H1 (cell line): ENCODE measurements at regions not wholly inside any gene's neighbourhood (a gene's known extent, or its start where the extent isn't known, plus 50 kb on each side); places are given as distances from the start of the nearest gene placed in this dataset.

Source experiments
- CTCF ChIA-PET: fragments of 300-600 bp; sonication (Branson Sonifier 250); formaldehyde crosslinking; loops from one replicate; lab custom pipeline; 2021; ENCODE audit not compliant: partially characterized antibody; lab: Charles Lee
- POLR2A ChIA-PET: fragments of 300-600 bp; sonication (Branson Sonifier 250); formaldehyde crosslinking; loops from one replicate; lab custom pipeline; 2021; ENCODE audit warnings: inconsistent platforms; ENCODE audit not compliant: partially characterized antibody; lab: Charles Lee
- DNase-seq, 2 experiments: peaks; one replicate each; pipeline versions ENCODE4 v3.0.0 to v3.0.0-alpha.2; 2010 to 2022; ENCODE audit warnings: low spot score in 2 of 2, low read depth in 1 of 2, mixed read lengths in 1 of 2
- FAIRE-seq: peaks from 2 replicates; lab custom pipeline; 2011; peaks lifted over from hg19 to GRCh38; lab: Jason Lieb, UNC
- H2AFZ ChIP-seq: 2 replicates; pipeline ENCODE4 v1.8.1; 2012; ENCODE audit warnings: low read length, inconsistent platforms
- H2AK5ac ChIP-seq: 2 replicates; pipeline ENCODE4 v1.6.1; 2013; ENCODE audit warnings: low read depth, low read length
- H2BK120ac ChIP-seq: replicated peaks from 2 replicates; pipeline ENCODE3; 2013; ENCODE audit warnings: low read depth, low read length, inconsistent platforms
- H2BK12ac ChIP-seq: 2 replicates; pipeline ENCODE4 v1.6.1; 2013; ENCODE audit warnings: low read depth, low read length
- H2BK15ac ChIP-seq: 2 replicates; pipeline ENCODE4 v1.6.1; 2013; ENCODE audit warnings: low read length
- H2BK20ac ChIP-seq: 2 replicates; pipeline ENCODE4 v1.6.1; 2013; ENCODE audit warnings: low read length
- H2BK5ac ChIP-seq: 2 replicates; pipeline ENCODE4 v1.6.1; 2013; ENCODE audit warnings: low read depth, low read length
- H3K14ac ChIP-seq: 2 replicates; pipeline ENCODE4 v1.6.1; 2013; ENCODE audit warnings: inconsistent platforms; ENCODE audit not compliant: insufficient read length
- H3K18ac ChIP-seq: 2 replicates; pipeline ENCODE4 v1.6.1; 2013; ENCODE audit warnings: low read length; ENCODE audit errors: extremely low read depth
- H3K23ac ChIP-seq: 2 replicates; pipeline ENCODE4 v1.6.1; 2013; ENCODE audit warnings: inconsistent platforms; ENCODE audit not compliant: insufficient read length
- H3K23me2 ChIP-seq: 2 replicates; pipeline ENCODE4 v1.6.1; 2013; ENCODE audit warnings: low read depth, low read length
- H3K27ac ChIP-seq: 2 replicates; pipeline ENCODE4 v1.6.1; 2011; ENCODE audit warnings: low read depth, low read length, inconsistent platforms
- H3K27me3 ChIP-seq, 4 experiments: replicated peaks in 1 of 4; 1 replicate in 1 of 4; 2 replicates in 3 of 4; pipeline versions ENCODE4 v1.6.1 to v1.8.1; 2011 to 2013; ENCODE audit warnings: low read length in 3 of 4, mild to moderate bottlenecking in 3 of 4, inconsistent platforms in 2 of 4, mixed read lengths in 2 of 4, moderate library complexity in 1 of 4; ENCODE audit not compliant: control insufficient read depth in 3 of 4, insufficient read depth in 3 of 4; ENCODE audit errors: extremely low read depth in 1 of 4
- H3K36me3 ChIP-seq, 4 experiments: 2 replicates each; pipeline versions ENCODE4 v1.6.1 to v1.8.1; 2011 to 2013; ENCODE audit warnings: mild to moderate bottlenecking in 4 of 4, low read length in 3 of 4, moderate library complexity in 2 of 4, control low read depth in 1 of 4, inconsistent platforms in 1 of 4; ENCODE audit not compliant: insufficient read depth in 4 of 4, control insufficient read depth in 2 of 4
- H3K4ac ChIP-seq: replicated peaks from 2 replicates; pipeline ENCODE3; 2013; ENCODE audit warnings: low read length, low read depth, mixed read lengths, inconsistent platforms; ENCODE audit not compliant: insufficient read length
- H3K4me1 ChIP-seq, 4 experiments: replicated peaks in 1 of 4; 1 replicate in 1 of 4; 2 replicates in 3 of 4; pipeline versions ENCODE4 v1.6.1 to v1.8.1; 2011 to 2013; ENCODE audit warnings: low read length in 3 of 4, inconsistent platforms in 2 of 4, mixed read lengths in 1 of 4; ENCODE audit not compliant: insufficient read depth in 4 of 4, control insufficient read depth in 3 of 4
- H3K4me2 ChIP-seq, 2 experiments: 2 replicates each; pipeline versions ENCODE4 v1.6.1 to v1.8.1; 2011 to 2013; ENCODE audit warnings: low read depth in 2 of 2, low read length in 2 of 2, control low read depth in 1 of 2, inconsistent platforms in 1 of 2, mild to moderate bottlenecking in 1 of 2; ENCODE audit not compliant: insufficient read depth in 1 of 2
- H3K4me3 ChIP-seq, 4 experiments: fragments of 200-600, 300-600 bp in 1 of 4; sonication (generic), shearing (Covaris generic), sonication (Bioruptor Twin) in 1 of 4; 2 replicates each; pipeline versions ENCODE4 v1.5.1 to v1.8.1; 2011 to 2016; ENCODE audit warnings: low read length in 4 of 4, low read depth in 3 of 4, control low read depth in 2 of 4, inconsistent platforms in 2 of 4, mild to moderate bottlenecking in 2 of 4, mixed read lengths in 1 of 4, moderate library complexity in 1 of 4; ENCODE audit not compliant: insufficient read depth in 2 of 4; ENCODE audit errors: extremely low read depth in 1 of 4
- H3K56ac ChIP-seq: replicated peaks from 2 replicates; pipeline ENCODE3; 2013; ENCODE audit warnings: low read depth, mild to moderate bottlenecking, mixed read lengths, low read length, inconsistent platforms; ENCODE audit not compliant: insufficient read length
- H3K79me1 ChIP-seq: 2 replicates; pipeline ENCODE4 v1.6.1; 2013; ENCODE audit warnings: low read depth, low read length, control low read depth
- H3K79me2 ChIP-seq, 2 experiments: 2 replicates each; pipeline versions ENCODE4 v1.6.1 to v1.8.1; 2012 to 2013; ENCODE audit warnings: low read length in 2 of 2, mild to moderate bottlenecking in 2 of 2, inconsistent platforms in 1 of 2; ENCODE audit not compliant: insufficient read depth in 2 of 2, control insufficient read depth in 1 of 2
- H3K9ac ChIP-seq, 4 experiments: replicated peaks in 1 of 4; 1 replicate in 1 of 4; 2 replicates in 3 of 4; pipeline versions ENCODE4 v1.6.1 to v1.8.1; 2011 to 2013; ENCODE audit warnings: low read depth in 3 of 4, low read length in 3 of 4, control low read depth in 2 of 4, mild to moderate bottlenecking in 2 of 4, moderate library complexity in 2 of 4, inconsistent platforms in 1 of 4; ENCODE audit errors: extremely low read depth in 1 of 4
- H3K9me3 ChIP-seq, 2 experiments: 2 replicates each; pipeline versions ENCODE4 v1.6.1 to v1.8.1; 2012 to 2013; ENCODE audit warnings: mild to moderate bottlenecking in 2 of 2, moderate library complexity in 2 of 2, control low read depth in 1 of 2, inconsistent platforms in 1 of 2, low read depth in 1 of 2, low read length in 1 of 2, mixed read lengths in 1 of 2; ENCODE audit not compliant: insufficient read depth in 2 of 2
- H4K20me1 ChIP-seq, 2 experiments: replicated peaks in 1 of 2; 2 replicates each; pipeline versions ENCODE3 to v1.8.1; 2011 to 2013; ENCODE audit warnings: inconsistent platforms in 2 of 2, low read length in 2 of 2, mild to moderate bottlenecking in 1 of 2; ENCODE audit not compliant: insufficient read depth in 2 of 2, control insufficient read depth in 1 of 2
- H4K5ac ChIP-seq: 2 replicates; pipeline ENCODE4 v1.6.1; 2013; ENCODE audit warnings: low read length, low read depth, mixed read lengths, inconsistent platforms; ENCODE audit not compliant: insufficient read length
- H4K8ac ChIP-seq: 2 replicates; pipeline ENCODE4 v1.8.0; 2013; ENCODE audit warnings: mild to moderate bottlenecking, moderate library complexity, low read length, inconsistent platforms; ENCODE audit not compliant: insufficient read depth; ENCODE audit errors: extremely low read depth
- H4K91ac ChIP-seq: replicated peaks from 2 replicates; pipeline ENCODE3; 2013; ENCODE audit warnings: low read length, mixed read lengths, inconsistent platforms; ENCODE audit not compliant: insufficient read length
- BCL11A ChIP-seq, 2 experiments: IDR thresholded peaks; one replicate each; pipeline ENCODE4 v1.6.1; 2011; ENCODE audit warnings: low read depth in 2 of 2, low read length in 2 of 2, mild to moderate bottlenecking in 2 of 2
- E2F6 ChIP-seq: IDR thresholded peaks from 2 replicates; pipeline ENCODE4 v1.6.1; 2012; ENCODE audit warnings: inconsistent platforms
- EGR1 ChIP-seq: IDR thresholded peaks from 2 replicates; pipeline ENCODE4 v1.6.1; 2011; ENCODE audit warnings: low read depth, low read length, borderline replicate concordance
- EP300 ChIP-seq, 2 experiments: IDR thresholded peaks; 1 replicate in 1 of 2; 2 replicates in 1 of 2; pipeline ENCODE4 v1.6.1; 2011 to 2012; ENCODE audit warnings: low read depth in 2 of 2, low read length in 2 of 2, mild to moderate bottlenecking in 2 of 2, borderline replicate concordance in 1 of 2, inconsistent platforms in 1 of 2, moderate library complexity in 1 of 2
- GTF2F1 ChIP-seq: IDR thresholded peaks from 2 replicates; pipeline ENCODE4 v1.6.1; 2012; ENCODE audit warnings: low read depth, low read length, improper control_type of control experiment, borderline replicate concordance
- NANOG ChIP-seq: IDR thresholded peaks from 2 replicates; pipeline ENCODE4 v1.6.1; 2011; ENCODE audit warnings: low read length, low read depth, mild to moderate bottlenecking, inconsistent platforms; ENCODE audit not compliant: insufficient read depth, poor library complexity, severe bottlenecking
- PHF8 ChIP-seq: fragments of 200-600 bp; sonication (generic); conservative IDR thresholded peaks from 2 replicates; pipeline ENCODE4 v1.7.1; 2012; ENCODE audit warnings: low read depth, mild to moderate bottlenecking, inconsistent platforms, low read length, moderate library complexity
- POLR2A ChIP-seq, 2 experiments: IDR thresholded peaks; 1 replicate in 1 of 2; 2 replicates in 1 of 2; pipeline ENCODE4 v1.6.1; 2011; ENCODE audit warnings: low read depth in 2 of 2, low read length in 2 of 2, mild to moderate bottlenecking in 2 of 2; ENCODE audit errors: control extremely low read depth in 1 of 2
- RAD21 ChIP-seq, 2 experiments: IDR thresholded peaks in 1 of 2; conservative IDR thresholded peaks in 1 of 2; 2 replicates each; pipeline ENCODE4 v1.6.1; 2011; ENCODE audit warnings: low read depth in 2 of 2, low read length in 2 of 2, improper control_type of control experiment in 1 of 2, inconsistent platforms in 1 of 2, mild to moderate bottlenecking in 1 of 2, moderate library complexity in 1 of 2
- RBBP5 ChIP-seq: IDR thresholded peaks from 2 replicates; pipeline ENCODE4 v1.7.1; 2012; ENCODE audit warnings: low read depth, mild to moderate bottlenecking, inconsistent platforms, low read length, moderate library complexity, borderline replicate concordance
- RXRA ChIP-seq: IDR thresholded peaks from 2 replicates; pipeline ENCODE4 v1.6.1; 2011; ENCODE audit warnings: low read depth, mild to moderate bottlenecking, low read length, moderate library complexity; ENCODE audit not compliant: insufficient read depth
- TAF1 ChIP-seq: IDR thresholded peaks from 2 replicates; pipeline ENCODE4 v1.6.1; 2011; ENCODE audit warnings: mild to moderate bottlenecking, low read depth, low read length

GRCh38 chr2:143830476-143830875 lies 689.4 kb downstream of the ZEB2 start:
- no peaks in the 10 kb centered on the region for H3K79me1 ChIP-seq
- CTCF ChIA-PET = interaction anchor here (1.5 kb wide), 1 partner anchor 11 kb away, joined by 7 read pairs; no protein-coding TSS in a partner anchor
- no peaks in the 10 kb centered on the region for H3K27me3 ChIP-seq
- no peak overlapping the region for H3K4me2 ChIP-seq
- no peak overlapping the region for H3K56ac ChIP-seq
- POLR2A ChIA-PET = no interaction called here
- no peak overlapping the region for H3K27ac ChIP-seq
- H4K8ac ChIP-seq = no peak overlapping the region
- TF ChIP-seq EGR1 (no peak), NANOG (no peak), TAF1 (no peak), BCL11A (IDR thresholded peaks at IDR 0.05; ENCODE audit: low read depth in 2 of 2, low read length in 2 of 2) (no peak), EP300 (IDR thresholded peaks at IDR 0.05; ENCODE audit: borderline replicate concordance in 1 of 2, low read depth in 2 of 2, low read length in 2 of 2) (no peak), GTF2F1 (no peak), RBBP5 (no peak), PHF8 (no peak), POLR2A (IDR thresholded peaks at IDR 0.05; ENCODE audit: control extremely low read depth in 1 of 2, low read depth in 2 of 2, low read length in 2 of 2) (no peak), E2F6 (no peak), RAD21 (IDR thresholded peaks at IDR 0.05 in 1 of 2, conservative IDR thresholded peaks at IDR 0.05 in 1 of 2; ENCODE audit: low read depth in 2 of 2, low read length in 2 of 2) (no peak), RXRA (no peak)
- no peak for DNase-seq
- H3K9me3 ChIP-seq = no peaks in the 10 kb centered on the region
- no peak overlapping the region for H2AFZ ChIP-seq
- H3K14ac ChIP-seq = no peak overlapping the region
- H4K91ac ChIP-seq = no peak overlapping the region
- no peak overlapping the region for H3K9ac ChIP-seq
- H2AK5ac ChIP-seq = no peak overlapping the region
- no peak overlapping the region for H2BK120ac ChIP-seq
- H4K20me1 ChIP-seq = no peaks in the 10 kb centered on the region
- peaks cover 0 to 12% (median 5%) of the 10 kb centered on the region in 4 experiments; a peak in 3 of 7 replicates for H3K4me1 ChIP-seq
- no peak overlapping the region for H3K4me3 ChIP-seq
- no peak overlapping the region for H3K23ac ChIP-seq
- H2BK15ac ChIP-seq = no peak overlapping the region
- no peak overlapping the region for H3K18ac ChIP-seq
- H2BK5ac ChIP-seq = no peak overlapping the region
- no peaks in the 10 kb centered on the region for H3K23me2 ChIP-seq
- no peaks in the 10 kb centered on the region for H3K79me2 ChIP-seq
- H2BK12ac ChIP-seq = no peak overlapping the region
- H2BK20ac ChIP-seq = no peak overlapping the region
- H3K36me3 ChIP-seq = no peaks in the 10 kb centered on the region
- FAIRE-seq = no peak
- H4K5ac ChIP-seq = no peak overlapping the region
- H3K4ac ChIP-seq = no peak overlapping the region
